HCT116 (cell line): ENCODE measurements at regions not wholly inside any gene's neighbourhood (a gene's known extent, or its start where the extent isn't known, plus 50 kb on each side); places are given as distances from the start of the nearest gene placed in this dataset.

Experiments
- ATAC-seq: fragments of 200-7000 bp; cut with Tn5 transposase; 2 replicates; pipeline ENCODE4 v1.9.1; 2020; ENCODE audit warnings: mild to moderate bottlenecking, moderate library complexity
- BruUV-seq: library from RNA; stranded (reverse); fragments of 400-500 nt; replicated peaks from 2 replicates; lab custom pipeline; 2021; lab: Mats Ljungman, UMichigan
- CTCF ChIA-PET: fragments of 300-600 bp; sonication (Branson Sonifier 250); formaldehyde crosslinking; loops from one replicate; lab custom pipeline; 2021; ENCODE audit warnings: antibody characterized with exemption; lab: Charles Lee
- POLR2A ChIA-PET: fragments of 300-600, 350-600 bp; sonication (Branson Sonifier 250); formaldehyde crosslinking; loops from one replicate; lab custom pipeline; 2021; ENCODE audit warnings: antibody characterized with exemption; lab: Charles Lee
- RAD21 ChIA-PET, 2 experiments: fragments of 300-600 bp; sonication (Branson Sonifier 250); formaldehyde crosslinking; loops; one replicate each; lab custom pipeline; 2023; ENCODE audit warnings: low total read pairs in 2 of 2; ENCODE audit not compliant: uncharacterized antibody in 2 of 2, unreplicated experiment in 2 of 2, low non-redundant PET in 1 of 2; lab: Charles Lee
- DNase-seq: peaks from one replicate; pipeline ENCODE4 v3.0.0-alpha.2; 2010; ENCODE audit warnings: low read depth, low spot score
- H2AFZ ChIP-seq: fragments of 200-600 bp; shearing (Covaris generic), sonication (generic); 2 replicates; pipeline ENCODE4 v1.6.1; 2017; ENCODE audit warnings: low read depth, mixed run types, mixed read lengths, antibody characterized with exemption, low read length; ENCODE audit not compliant: poor library complexity, severe bottlenecking
- H3K27ac ChIP-seq: 2 replicates; pipeline ENCODE4 v1.5.1; 2012; ENCODE audit warnings: low read depth, low read length
- H3K27me3 ChIP-seq: fragments of 200-600 bp; sonication (generic); 2 replicates; pipeline ENCODE4 v1.6.1; 2016; ENCODE audit warnings: mixed run types, low read length, mixed read lengths; ENCODE audit not compliant: insufficient read depth
- H3K36me3 ChIP-seq, 2 experiments: fragments of 200-500 bp in 1 of 2; fragments of 200-600 bp in 1 of 2; sonication (Bioruptor generic) in 1 of 2; sonication (generic) in 1 of 2; 2 replicates each; pipeline versions ENCODE4 v1.5.1 to v1.6.1; 2014 to 2016; ENCODE audit warnings: low read length in 2 of 2, inconsistent platforms in 1 of 2, mixed read lengths in 1 of 2, mixed run types in 1 of 2; ENCODE audit not compliant: insufficient read depth in 2 of 2, control insufficient read depth in 1 of 2
- H3K4me1 ChIP-seq, 2 experiments: fragments of 200-600 bp in 1 of 2; sonication (generic) in 1 of 2; 2 replicates each; pipeline versions ENCODE4 v1.5.1 to v1.6.1; 2012 to 2017; ENCODE audit warnings: low read length in 2 of 2, inconsistent platforms in 1 of 2, mild to moderate bottlenecking in 1 of 2, mixed read lengths in 1 of 2, mixed run types in 1 of 2, moderate library complexity in 1 of 2; ENCODE audit not compliant: insufficient read depth in 2 of 2, control insufficient read depth in 1 of 2
- H3K4me2 ChIP-seq: fragments of 200-600 bp; sonication (generic); 2 replicates; pipeline ENCODE4 v1.6.1; 2017; ENCODE audit warnings: mixed run types, low read length, mixed read lengths
- H3K4me3 ChIP-seq, 2 experiments: fragments of 200-600 bp in 1 of 2; sonication (generic) in 1 of 2; replicated peaks in 1 of 2; 2 replicates each; pipeline ENCODE4 v1.5.1; 2011 to 2016; ENCODE audit warnings: low read length in 2 of 2, control low read depth in 1 of 2, low read depth in 1 of 2, mild to moderate bottlenecking in 1 of 2, mixed read lengths in 1 of 2, mixed run types in 1 of 2
- H3K79me2 ChIP-seq: fragments of 200-600 bp; sonication (generic); 2 replicates; pipeline ENCODE4 v1.6.1; 2017; ENCODE audit warnings: mild to moderate bottlenecking, mixed run types, low read length, moderate library complexity, mixed read lengths; ENCODE audit not compliant: insufficient read depth
- H3K9ac ChIP-seq: fragments of 200-600 bp; sonication (generic); 2 replicates; pipeline ENCODE4 v1.6.1; 2016; ENCODE audit warnings: low read length, mixed read lengths
- H3K9me2 ChIP-seq: fragments of 200-600 bp; sonication (generic), shearing (Covaris generic); 2 replicates; pipeline ENCODE4 v1.6.1; 2017; ENCODE audit warnings: mixed run types, mild to moderate bottlenecking, moderate library complexity; ENCODE audit not compliant: insufficient read depth
- H3K9me3 ChIP-seq, 2 experiments: fragments of 200-500 bp in 1 of 2; fragments of 200-600 bp in 1 of 2; sonication (Bioruptor generic) in 1 of 2; sonication (generic) in 1 of 2; 2 replicates each; pipeline ENCODE4 v1.6.1; 2014 to 2017; ENCODE audit warnings: low read length in 2 of 2, mixed read lengths in 2 of 2, inconsistent platforms in 1 of 2, low read depth in 1 of 2, mild to moderate bottlenecking in 1 of 2, mixed run types in 1 of 2, moderate library complexity in 1 of 2; ENCODE audit not compliant: control insufficient read depth in 1 of 2, insufficient read depth in 1 of 2
- H4K20me1 ChIP-seq: fragments of 200-600 bp; sonication (generic), shearing (Covaris generic); 2 replicates; pipeline ENCODE4 v1.6.1; 2017; ENCODE audit warnings: mixed run types, mild to moderate bottlenecking, moderate library complexity; ENCODE audit not compliant: insufficient read depth
- ATF3 ChIP-seq: IDR thresholded peaks from 2 replicates; pipeline ENCODE4 v1.6.1; 2012
- CBX3 ChIP-seq: IDR thresholded peaks from 2 replicates; pipeline ENCODE4 v1.6.1; 2012; ENCODE audit warnings: low read depth
- CEBPB ChIP-seq: IDR thresholded peaks from 2 replicates; pipeline ENCODE4 v1.6.1; 2012; ENCODE audit warnings: low read depth
- CTCF ChIP-seq, 3 experiments: fragments of 200-600 bp in 1 of 3; sonication (generic) in 1 of 3; IDR thresholded peaks in 2 of 3; conservative IDR thresholded peaks in 1 of 3; 2 replicates each; pipeline ENCODE4 v1.5.1; 2012 to 2017; ENCODE audit warnings: low read depth in 2 of 3, low read length in 2 of 3, antibody characterized with exemption in 1 of 3, borderline replicate concordance in 1 of 3, control low read depth in 1 of 3, mild to moderate bottlenecking in 1 of 3, mixed read lengths in 1 of 3, mixed run types in 1 of 3, moderate library complexity in 1 of 3; ENCODE audit not compliant: insufficient read depth in 1 of 3
- EGR1 ChIP-seq: IDR thresholded peaks from 2 replicates; pipeline ENCODE4 v1.6.1; 2012; ENCODE audit warnings: low read depth
- EZH2 ChIP-seq: fragments of 200-600 bp; sonication (generic); IDR thresholded peaks from 2 replicates; pipeline ENCODE4 v1.6.1; 2017; ENCODE audit warnings: antibody characterized with exemption, mixed run types
- FOSL1 ChIP-seq: IDR thresholded peaks from 2 replicates; pipeline ENCODE4 v1.6.1; 2012; ENCODE audit warnings: low read depth
- MAX ChIP-seq: IDR thresholded peaks from 2 replicates; pipeline ENCODE4 v1.6.1; 2012
- POLR2A ChIP-seq: IDR thresholded peaks from 2 replicates; pipeline ENCODE4 v1.7.0; 2011; ENCODE audit warnings: borderline replicate concordance; ENCODE audit not compliant: insufficient read depth, insufficient read length; ENCODE audit errors: extremely low read depth
- RAD21 ChIP-seq: IDR thresholded peaks from 2 replicates; pipeline ENCODE4 v1.6.1; 2012; ENCODE audit warnings: low read depth, mild to moderate bottlenecking
- REST ChIP-seq: IDR thresholded peaks from 2 replicates; pipeline ENCODE4 v1.6.1; 2012; ENCODE audit warnings: low read depth
- SP1 ChIP-seq: IDR thresholded peaks from 2 replicates; pipeline ENCODE4 v1.6.1; 2012; ENCODE audit warnings: low read depth
- SRF ChIP-seq: IDR thresholded peaks from 2 replicates; pipeline ENCODE4 v1.6.1; 2012; ENCODE audit warnings: low read depth
- TCF7L2 ChIP-seq: IDR thresholded peaks from 2 replicates; pipeline ENCODE4 v1.7.0; 2011; ENCODE audit warnings: borderline replicate concordance, inconsistent platforms; ENCODE audit not compliant: insufficient read depth, insufficient read length; ENCODE audit errors: extremely low read depth
- YY1 ChIP-seq: IDR thresholded peaks from 2 replicates; pipeline ENCODE4 v1.6.1; 2011; ENCODE audit warnings: low read length, low read depth, moderate library complexity, mild to moderate bottlenecking; ENCODE audit not compliant: insufficient replicate concordance; ENCODE audit errors: extremely low read depth
- ZBTB33 ChIP-seq: IDR thresholded peaks from 2 replicates; pipeline ENCODE4 v1.6.1; 2011; ENCODE audit warnings: mild to moderate bottlenecking, low read length, moderate library complexity; ENCODE audit not compliant: insufficient replicate concordance; ENCODE audit errors: extremely low read depth
- ZFX ChIP-seq: fragments of 450-650 bp; IDR thresholded peaks from 2 replicates; pipeline ENCODE4 v1.6.1; 2017
- ZNF274 ChIP-seq: fragments of 200-500 bp; sonication (Bioruptor generic); IDR thresholded peaks from 2 replicates; pipeline ENCODE4 v1.6.1; 2014; ENCODE audit warnings: mild to moderate bottlenecking, low read depth, low read length, inconsistent platforms
- intact Hi-C: fragments of 100-400 bp; cut with micrococcal nuclease; formaldehyde crosslinking; loops from 2 replicates; pipeline ENCODE4 v1.10.0; 2022

DNA sequence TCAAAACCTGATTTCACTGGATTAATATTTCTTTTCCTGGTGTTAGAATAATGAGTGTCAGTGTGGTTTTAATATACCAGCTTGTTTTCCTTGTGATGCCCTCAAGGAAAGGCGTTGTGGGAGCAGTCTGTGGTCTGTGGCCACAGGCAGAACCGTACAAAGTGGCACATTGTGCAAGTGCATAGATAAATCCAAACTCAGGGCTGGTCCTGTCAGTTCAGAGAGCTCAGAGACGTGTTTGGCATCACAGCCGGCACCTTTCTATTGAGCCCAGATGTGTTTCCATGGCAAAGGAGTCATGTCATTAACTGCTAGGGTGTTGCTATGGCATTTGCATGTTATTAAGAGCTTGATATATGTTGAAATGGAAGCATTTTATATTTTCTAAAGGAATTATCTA is 289.9 kb upstream of the RASGRP1 start:
- Histone ChIP-seq H3K4me3 (no peak overlapping the region), H3K9ac (no peak overlapping the region), H3K9me3 (no peaks in the 10 kb centered on the region), H3K27me3 (no peaks in the 10 kb centered on the region), H3K27ac (no peak overlapping the region), H4K20me1 (no peaks in the 10 kb centered on the region), H3K79me2 (no peaks in the 10 kb centered on the region), H3K4me1 (no peaks in the 10 kb centered on the region), H3K4me2 (no peak overlapping the region), H2AFZ (no peak overlapping the region), H3K9me2 (no peaks in the 10 kb centered on the region), H3K36me3 (no peaks in the 10 kb centered on the region)
- ChIA-PET POLR2A (no interaction called here), CTCF (no interaction called here), RAD21 (no interaction called here)
- TF ChIP-seq SRF (no peak), EZH2 (no peak), EGR1 (no peak), ZNF274 (no peak), YY1 (no peak), SP1 (no peak), FOSL1 (no peak), CBX3 (no peak), POLR2A (no peak), CEBPB (no peak), TCF7L2 (no peak), RAD21 (no peak), ATF3 (no peak), CTCF (IDR thresholded peaks at IDR 0.05 in 2 of 3, conservative IDR thresholded peaks at IDR 0.05 in 1 of 3; ENCODE audit: borderline replicate concordance in 1 of 3, insufficient read depth in 1 of 3, low read depth in 2 of 3, low read length in 2 of 3) (no peak), REST (no peak), ZBTB33 (no peak), MAX (no peak), ZFX (no peak)
- DNase-seq (no peak), ATAC-seq (no peak)
- no TSS peak for BruUV-seq
- intact Hi-C loops, result no loop called here
